ENCODE measurements at regions not wholly inside any gene's neighbourhood (a gene's known extent, or its start where the extent isn't known, plus 50 kb on each side); places are given as distances from the start of the nearest gene placed in this dataset.

GRCh38 chr12:59252731-59253130, 332.4 kb upstream of the LRIG3 start:
- in situ Hi-C loops (cut with MboI; ENCODE audit: low sequenced_read_pairs), result no loop called here

DNA sequence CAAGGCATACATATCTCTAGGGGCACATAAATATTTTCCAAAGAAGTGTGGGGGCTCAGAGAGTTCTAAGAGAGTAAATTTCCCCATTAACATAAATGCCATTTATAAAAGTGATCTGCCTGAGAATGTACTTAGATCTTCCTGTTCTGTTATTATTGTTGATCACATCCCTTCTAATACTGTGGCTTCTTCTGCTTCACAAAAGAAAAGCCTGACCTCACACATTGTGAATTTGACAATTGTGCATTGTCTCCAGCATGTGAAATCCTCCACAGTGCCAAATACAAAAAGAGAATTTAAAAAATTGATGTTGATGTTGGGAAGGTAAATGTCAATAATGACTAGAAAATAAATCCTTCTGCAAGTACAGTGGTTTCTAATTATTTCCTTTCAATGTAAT, 330.5 kb upstream of the LRIG3 start:
- in situ Hi-C loops (cut with MboI; ENCODE audit: low sequenced_read_pairs), result no loop called here

DNA sequence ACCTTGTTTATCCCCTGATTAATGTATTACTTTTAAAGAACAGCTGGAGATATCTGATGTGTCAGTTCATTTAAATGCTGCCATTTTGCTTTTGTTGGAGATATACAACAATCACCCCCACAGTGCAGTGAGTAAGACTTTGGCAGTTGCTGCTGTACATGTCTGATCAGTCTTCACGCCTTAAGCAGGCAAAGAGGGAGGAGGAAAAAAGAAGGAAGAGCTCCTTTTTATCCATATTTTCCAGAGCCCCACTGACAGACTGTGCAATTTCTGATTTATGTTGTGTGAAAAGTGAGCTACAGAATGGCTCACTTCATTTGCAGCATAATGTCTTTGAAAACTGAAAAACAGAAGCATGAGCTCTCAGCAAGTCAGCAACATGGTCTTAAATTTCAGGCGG, 319.7 kb upstream of the LRIG3 start:
- in situ Hi-C loops (cut with MboI; ENCODE audit: low sequenced_read_pairs), result no loop called here

DNA sequence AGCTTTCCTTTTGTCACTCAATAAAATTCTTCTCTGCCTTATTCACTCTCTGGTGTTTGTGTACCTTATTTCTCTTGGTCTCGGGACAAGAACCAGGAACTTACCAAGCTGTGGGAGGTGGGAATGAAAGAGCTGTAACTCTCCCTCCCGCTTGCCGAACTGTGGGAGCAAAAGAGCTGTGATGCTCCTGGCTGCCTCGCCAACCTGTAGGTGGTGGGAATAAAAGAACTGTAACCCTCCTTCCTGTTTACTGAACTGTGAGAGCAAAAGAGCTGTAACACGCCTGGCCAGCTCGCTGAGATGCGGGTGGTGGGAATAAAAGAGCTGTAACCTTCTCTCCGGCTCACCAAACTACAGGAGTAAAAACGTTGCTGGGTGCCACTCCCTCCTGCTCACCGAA, 314.1 kb upstream of the LRIG3 start:
- in situ Hi-C loops (cut with MboI; ENCODE audit: low sequenced_read_pairs), result no loop called here

- in situ Hi-C loops (cut with MboI; ENCODE audit: low sequenced_read_pairs), result no loop called here
Measured at GRCh38 chr12:59230334-59230733, 310.0 kb upstream of the LRIG3 start.

DNA sequence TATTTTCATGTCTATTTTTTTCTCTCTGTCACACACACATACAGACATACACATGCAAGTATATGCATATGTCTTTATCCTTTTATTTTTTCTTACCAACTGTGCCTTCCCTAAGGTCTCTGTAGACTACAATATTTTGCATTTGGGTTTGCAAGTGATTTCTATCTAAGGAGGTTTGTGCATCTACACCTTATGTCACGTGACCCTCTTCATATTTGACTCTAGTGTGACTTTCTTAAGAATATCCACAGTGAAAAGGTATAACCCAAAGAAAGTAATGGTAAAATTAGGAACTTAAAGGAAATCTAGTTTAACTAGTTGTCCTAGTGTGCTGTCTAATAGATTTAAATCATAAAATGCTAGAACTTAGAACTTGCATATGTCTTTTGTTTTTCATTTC, 298.8 kb upstream of the LRIG3 start:
- in situ Hi-C loops (cut with MboI; ENCODE audit: low sequenced_read_pairs), result no loop called here

DNA sequence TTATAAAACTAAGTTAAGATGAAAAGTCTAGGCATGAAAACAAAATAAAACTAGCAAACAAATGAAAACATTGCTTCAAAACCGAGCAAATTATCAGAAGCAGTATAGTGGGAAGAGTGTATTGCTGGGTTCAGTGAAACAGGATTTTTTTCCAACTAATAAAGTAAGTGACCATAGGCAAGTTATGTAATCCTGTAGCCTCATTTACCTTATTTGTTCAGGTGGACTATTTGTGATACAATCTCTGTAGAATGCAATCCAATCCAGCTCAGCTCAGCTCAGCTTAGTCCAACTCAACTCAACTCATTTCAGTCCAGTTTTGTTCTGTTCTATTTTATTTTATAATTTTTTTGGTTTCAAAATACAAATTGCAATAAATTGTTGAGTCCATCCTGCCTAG, 276.7 kb upstream of the LRIG3 start:
- in situ Hi-C loops (cut with MboI; ENCODE audit: low sequenced_read_pairs), result no loop called here

DNA sequence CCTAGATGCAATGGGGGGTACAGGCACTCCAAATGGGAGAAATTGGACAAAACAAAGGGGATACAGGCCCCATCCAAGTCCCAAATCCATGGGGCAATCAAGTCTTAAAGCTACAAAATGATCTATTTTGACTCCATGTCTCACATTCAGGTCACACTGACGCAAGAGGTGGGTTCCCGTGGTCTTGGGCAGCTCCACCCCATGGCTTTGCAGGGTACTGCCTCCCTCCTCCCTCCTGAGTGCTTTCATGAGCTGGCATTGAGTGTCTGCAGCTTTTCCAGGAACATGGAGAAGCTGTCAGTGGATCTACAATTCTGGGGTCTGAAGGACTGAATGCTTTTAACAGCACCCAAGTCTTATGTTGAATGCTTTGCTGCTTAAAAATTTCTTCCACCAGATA, 274.5 kb upstream of the LRIG3 start:
- in situ Hi-C loops (cut with MboI; ENCODE audit: low sequenced_read_pairs), result no loop called here

DNA sequence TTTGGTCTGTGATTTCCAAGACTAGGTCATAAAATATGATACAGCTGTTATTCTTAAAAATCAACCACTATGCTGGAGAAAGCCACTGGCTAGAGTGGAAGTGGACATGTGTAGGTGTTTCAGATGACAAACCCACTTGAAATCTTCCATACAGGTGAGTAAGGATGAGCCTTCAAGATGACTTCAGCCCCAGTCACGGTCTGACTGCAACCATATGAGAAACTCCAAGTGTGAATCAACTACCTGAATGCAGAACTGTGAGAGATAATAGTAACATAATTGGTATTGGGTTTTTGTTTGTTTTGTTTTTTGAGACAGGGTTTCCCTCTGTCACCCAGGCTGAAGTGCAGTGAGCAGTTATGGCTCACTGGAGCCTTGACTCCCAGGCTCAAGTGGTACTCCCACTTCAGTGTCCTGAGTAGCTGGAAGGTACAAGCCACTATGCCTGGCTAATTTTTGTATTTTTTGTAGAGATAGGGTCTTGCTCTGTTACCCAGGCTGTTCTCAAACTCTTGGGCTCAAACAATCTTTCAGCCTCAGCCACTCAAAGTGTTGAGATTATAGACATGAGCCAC, 273.3 kb upstream of the LRIG3 start:
- in situ Hi-C loops (cut with MboI; ENCODE audit: low sequenced_read_pairs), result no loop called here

GRCh38 chr12:59191372-59191771, 271.1 kb upstream of the LRIG3 start:
- in situ Hi-C loops (cut with MboI; ENCODE audit: low sequenced_read_pairs), result no loop called here

DNA sequence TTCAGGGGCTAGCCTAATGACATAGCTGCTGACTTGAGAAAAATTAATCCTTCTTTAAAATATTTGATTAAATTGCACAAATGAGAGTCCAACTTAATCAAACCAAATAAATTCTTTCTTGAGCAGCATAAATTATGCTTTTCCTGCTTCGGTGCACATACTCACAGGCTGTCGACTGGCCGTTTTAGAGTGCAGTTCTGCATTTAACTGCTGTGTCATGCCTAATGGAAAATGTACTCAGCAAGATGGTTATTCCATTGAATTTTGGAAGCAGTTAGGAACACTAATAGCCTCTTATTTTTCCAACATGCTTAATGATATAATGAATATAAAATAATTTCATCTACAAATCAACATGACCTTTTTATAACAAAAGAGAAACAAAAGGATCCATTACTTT, 266.1 kb upstream of the LRIG3 start:
- in situ Hi-C loops (cut with MboI; ENCODE audit: low sequenced_read_pairs), result no loop called here

GRCh38 chr12:59185295-59185694, 265.0 kb upstream of the LRIG3 start:
- in situ Hi-C loops (cut with MboI; ENCODE audit: low sequenced_read_pairs), result no loop called here

DNA sequence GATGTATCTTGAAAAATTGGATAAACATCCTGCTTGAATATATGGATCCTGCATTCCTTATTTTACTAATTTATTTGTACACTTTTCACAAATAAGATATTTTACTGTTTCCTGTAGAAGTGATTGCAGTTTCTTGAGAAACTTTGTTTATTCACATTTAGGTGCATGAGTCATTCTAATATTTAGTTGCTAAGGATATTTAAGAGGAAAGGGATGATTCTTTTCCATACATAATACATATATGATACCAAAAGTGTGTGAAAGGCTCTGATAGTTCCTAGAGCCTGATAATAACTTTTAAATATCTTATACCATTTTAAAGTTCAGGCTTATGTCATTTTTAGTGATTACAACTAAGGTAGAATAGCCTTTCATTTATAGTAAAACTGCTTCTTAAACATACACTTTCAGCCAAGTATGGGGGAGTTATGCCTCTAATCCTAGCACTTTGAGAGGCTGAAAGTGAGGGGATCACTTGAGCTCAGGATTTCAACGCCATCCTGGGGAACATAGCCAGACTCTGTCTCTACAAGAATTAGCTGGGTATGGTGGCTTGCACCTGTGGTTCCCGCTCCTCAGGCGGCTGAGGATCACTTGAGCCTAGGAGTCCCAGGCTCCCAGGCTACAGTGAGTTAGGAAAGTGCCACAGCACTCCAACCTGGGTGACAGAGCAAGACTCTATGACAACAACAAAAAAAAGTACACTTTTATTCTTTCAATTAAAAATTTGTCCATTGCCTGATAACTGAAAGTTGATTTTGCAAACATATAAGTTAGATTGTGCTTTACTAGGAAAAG, 262.6 kb upstream of the LRIG3 start:
- in situ Hi-C loops (cut with MboI; ENCODE audit: low sequenced_read_pairs), result no loop called here

- in situ Hi-C loops (cut with MboI; ENCODE audit: low sequenced_read_pairs), result no loop called here
Measured at GRCh38 chr12:59182191-59182590, 261.9 kb upstream of the LRIG3 start.

- in situ Hi-C loops (cut with MboI; ENCODE audit: low sequenced_read_pairs), result no loop called here
Measured at GRCh38 chr12:59181196-59181777, 261.0 kb upstream of the LRIG3 start.

- in situ Hi-C loops (cut with MboI; ENCODE audit: low sequenced_read_pairs), result no loop called here
Measured at GRCh38 chr12:59179231-59179630, 258.9 kb upstream of the LRIG3 start.

- in situ Hi-C loops (cut with MboI; ENCODE audit: low sequenced_read_pairs), result no loop called here
Measured at GRCh38 chr12:59173695-59174094, 253.4 kb upstream of the LRIG3 start.

DNA sequence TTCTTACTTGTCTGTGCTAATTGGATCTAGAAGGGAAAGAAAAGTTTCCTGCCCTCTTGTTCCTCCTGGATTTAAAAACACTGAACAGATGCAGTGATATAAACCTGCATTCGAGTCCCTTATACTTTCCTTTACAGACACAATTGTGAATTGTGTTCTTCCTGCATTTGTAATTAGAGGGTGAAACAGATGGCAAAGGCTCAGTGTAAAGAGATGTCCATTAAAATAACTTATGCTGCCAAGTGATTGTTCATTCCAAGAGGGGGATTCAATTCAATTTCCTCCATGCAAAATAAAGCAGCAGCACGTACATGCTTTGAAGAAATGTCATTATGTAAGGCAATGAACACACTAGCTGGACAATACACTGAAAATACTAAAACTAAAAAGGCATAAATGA, 248.3 kb upstream of the LRIG3 start:
- in situ Hi-C loops (cut with MboI; ENCODE audit: low sequenced_read_pairs), result no loop called here

DNA sequence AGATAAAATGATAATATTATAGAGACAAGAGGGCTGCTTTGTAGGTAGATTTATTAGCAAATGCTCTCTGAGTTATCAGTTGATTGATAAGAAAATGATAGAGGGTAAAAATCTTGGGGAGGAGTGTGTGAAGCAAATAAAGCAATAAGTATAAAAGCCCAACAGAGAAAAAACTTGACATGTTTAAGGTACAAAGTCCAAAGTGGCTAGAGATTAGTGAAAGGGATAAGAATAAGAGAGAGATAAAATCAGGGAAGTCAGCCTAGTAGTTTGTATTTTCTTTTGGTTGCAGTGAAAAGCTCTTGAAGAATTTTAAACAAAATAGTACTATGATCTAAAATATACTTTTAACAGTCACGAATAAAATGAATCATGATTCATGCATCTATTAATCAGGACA, 246.2 kb upstream of the LRIG3 start:
- in situ Hi-C loops (cut with MboI; ENCODE audit: low sequenced_read_pairs), result no loop called here

- in situ Hi-C loops (cut with MboI; ENCODE audit: low sequenced_read_pairs), result no loop called here
Measured at GRCh38 chr12:59164991-59165718, 244.9 kb upstream of the LRIG3 start.

DNA sequence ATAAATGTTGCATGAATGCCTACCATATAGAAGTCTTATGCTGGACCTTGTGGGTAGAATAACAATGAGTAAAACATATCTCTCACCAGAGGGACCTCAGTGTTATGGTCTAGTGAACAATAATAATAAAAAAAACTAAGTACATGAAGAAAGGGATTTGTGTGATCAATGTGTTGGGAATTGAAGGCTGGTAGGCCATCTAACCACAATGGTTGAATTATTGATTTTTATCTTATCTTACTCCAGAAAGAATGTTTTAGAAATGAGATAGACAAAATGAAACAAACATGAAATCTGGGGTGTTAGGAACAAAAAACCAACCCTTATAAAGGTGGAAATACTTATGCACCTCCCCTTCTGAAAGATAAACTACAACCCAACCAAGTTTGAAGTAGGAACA, 243.9 kb upstream of the LRIG3 start:
- in situ Hi-C loops (cut with MboI; ENCODE audit: low sequenced_read_pairs), result no loop called here

DNA sequence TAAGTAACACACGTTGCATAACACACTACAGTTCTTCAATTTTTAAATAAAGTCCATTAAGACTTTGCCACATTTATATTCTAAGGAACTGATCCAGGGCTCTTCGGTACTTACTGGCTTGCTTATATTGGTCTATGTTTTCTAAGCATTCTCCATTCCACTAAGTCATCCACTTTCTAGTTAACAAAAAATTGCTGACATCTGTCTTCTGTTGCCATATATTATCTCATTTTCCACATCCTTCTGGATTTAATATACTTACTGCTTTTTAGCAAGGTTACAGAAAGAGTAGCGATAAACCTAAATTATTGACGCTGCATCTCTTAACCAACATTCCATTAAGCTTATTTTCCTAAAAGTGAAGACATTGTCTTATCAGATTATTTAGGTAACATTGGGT, 238.4 kb upstream of the LRIG3 start:
- in situ Hi-C loops (cut with MboI; ENCODE audit: low sequenced_read_pairs), result no loop called here

All from HL-60/S4 treated with phorbol 12-myristate 13-acetate at 8.2 ng/mL for 4 days and 3 days (cell line).